Stimulated activated naive CD4-positive, alpha-beta T cell (primary cell): ENCODE measurements at regions not wholly inside any gene's neighbourhood (a gene's known extent, or its start where the extent isn't known, plus 50 kb on each side); places are given as distances from the start of the nearest gene placed in this dataset.
A peak's percentile ranks its signal among the peaks of the same experiment; 100 is the strongest.
"Not testable (repeated sequence)": the region's sequence is repeated elsewhere in the genome, so short reads cannot be mapped to it uniquely, and the experiment has no call there.

Experiments
- DNase-seq, 6 experiments: peaks; one replicate each; lab custom pipeline; 2025; lab: John Stamatoyannopoulos, UW

DNA sequence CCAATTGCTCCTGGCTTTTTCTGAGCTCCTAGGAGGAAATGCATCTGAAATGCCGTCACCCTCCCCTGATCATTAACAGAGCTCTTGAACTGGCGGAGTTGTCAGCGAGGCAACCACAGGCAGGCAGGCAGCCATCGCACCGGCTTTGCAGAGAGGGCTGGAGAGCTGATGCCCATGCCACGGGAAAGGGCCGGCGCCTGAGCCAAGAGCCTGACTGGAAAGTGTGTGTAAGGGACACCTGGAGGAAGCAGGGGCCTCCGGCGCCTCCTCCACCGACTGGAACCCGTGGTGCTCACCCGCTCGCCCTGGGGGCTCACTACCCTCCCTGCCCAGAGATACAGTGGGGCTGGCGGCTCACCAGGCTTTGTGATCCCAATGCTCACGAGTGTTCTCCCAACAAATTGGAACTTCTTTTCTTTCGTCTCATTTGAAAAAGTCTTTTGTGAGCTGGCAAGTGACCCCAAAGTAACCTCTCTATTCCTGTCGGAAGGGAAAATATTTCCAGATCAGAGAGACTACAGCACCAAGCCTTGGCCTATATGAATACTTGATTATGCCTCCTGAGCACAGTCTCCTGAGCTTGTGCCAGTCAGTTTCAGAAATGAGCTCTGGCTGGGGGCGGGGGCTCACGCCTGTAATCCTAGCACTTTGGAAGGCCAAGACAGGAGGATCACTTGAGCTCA lies 97.7 kb upstream of the SLC25A33 start:
- DNase-seq: no peak

DNA sequence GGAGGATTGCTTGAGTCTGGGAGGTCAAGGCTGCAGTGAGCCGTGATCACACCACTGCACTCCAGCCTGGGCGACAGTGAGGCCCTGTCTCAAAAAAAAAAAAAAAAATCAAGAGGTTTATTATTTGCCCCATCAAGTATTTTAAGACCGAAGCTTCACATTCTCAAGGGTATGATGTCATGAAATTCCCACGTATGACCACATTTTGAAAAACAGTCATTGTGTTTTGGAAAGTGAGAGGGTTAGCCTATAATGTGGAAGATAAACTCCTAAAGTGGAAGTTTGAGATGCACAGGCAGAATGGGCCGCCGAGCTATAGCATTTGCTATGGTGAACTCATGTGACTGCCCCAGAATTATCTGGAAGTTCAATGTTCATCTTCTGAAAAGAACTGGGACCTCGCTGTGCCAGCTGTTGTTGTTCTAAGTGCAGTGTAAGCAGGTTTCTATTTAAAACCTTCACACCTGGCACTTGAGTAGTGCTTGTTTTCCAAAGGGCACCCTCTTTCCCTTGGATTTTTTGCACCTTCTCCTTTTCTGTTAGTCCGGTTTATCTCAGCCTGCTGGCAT lies 96.9 kb upstream of the SLC25A33 start:
- DNase-seq: no peak

DNA sequence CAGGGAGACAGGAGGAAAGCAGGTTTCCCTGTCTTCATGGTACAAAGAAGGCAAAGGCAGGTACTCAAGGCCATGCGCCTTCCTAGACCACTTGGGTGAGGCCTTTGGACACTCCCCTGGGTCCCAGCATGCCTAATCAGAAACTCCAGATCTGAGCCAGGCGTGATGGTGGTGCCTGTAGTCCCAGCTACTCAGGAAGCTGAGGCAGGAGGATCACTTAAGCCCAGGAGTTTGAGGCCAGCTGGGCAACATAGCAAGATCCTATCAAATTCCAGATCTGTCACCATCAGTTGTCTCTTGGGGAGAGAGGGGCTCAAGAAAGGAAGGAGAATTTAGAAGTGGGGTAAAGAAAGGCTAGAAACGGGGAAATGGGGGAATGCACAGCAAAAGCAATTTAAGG lies 96.3 kb upstream of the SLC25A33 start:
- no peak for DNase-seq

DNA sequence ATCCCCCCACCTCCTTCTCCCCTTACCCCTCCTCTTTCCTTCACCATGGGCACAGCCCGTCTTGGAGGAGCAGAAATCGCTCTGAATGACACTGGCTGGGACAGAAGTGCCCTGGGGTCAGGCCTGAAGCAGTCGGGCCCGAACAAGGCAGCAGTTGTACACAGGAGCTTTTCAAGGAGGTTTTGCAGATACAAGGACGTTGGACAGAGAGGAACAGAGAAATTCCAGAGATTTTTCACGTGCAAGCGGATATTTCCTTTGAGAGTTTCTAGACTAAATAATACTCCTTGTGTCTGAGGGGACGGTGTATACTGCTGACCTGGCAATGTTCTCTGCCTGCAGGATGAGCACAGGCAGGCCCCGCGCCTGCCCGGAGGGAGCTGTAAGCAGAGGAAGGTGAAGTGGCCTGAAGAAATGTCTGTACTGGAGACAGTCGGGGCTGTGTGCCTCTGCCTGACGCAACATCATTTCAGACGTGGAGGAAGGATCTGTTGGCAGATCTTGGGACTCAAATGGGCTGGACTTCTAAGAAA lies 95.3 kb upstream of the SLC25A33 start:
- DNase-seq: no peak

DNA sequence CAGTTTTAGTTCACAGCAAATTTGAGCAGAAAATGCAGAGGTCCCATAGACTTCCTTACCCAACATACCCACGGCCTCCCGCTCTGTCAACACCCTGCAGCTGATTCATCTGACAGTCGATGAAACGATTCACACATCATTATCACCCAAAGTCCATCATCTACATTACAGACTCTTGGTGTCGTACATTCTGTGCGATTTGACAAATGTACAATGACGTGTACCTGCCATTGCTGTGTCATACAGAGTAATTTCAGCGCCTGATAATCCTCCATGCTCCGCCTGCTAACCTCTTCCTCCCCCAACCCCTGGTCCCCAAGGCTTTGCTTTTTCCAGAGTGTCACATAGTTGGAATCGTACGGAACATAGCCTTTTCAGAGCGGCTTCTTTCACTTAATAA lies 94.7 kb upstream of the SLC25A33 start:
- no peak for DNase-seq

DNA sequence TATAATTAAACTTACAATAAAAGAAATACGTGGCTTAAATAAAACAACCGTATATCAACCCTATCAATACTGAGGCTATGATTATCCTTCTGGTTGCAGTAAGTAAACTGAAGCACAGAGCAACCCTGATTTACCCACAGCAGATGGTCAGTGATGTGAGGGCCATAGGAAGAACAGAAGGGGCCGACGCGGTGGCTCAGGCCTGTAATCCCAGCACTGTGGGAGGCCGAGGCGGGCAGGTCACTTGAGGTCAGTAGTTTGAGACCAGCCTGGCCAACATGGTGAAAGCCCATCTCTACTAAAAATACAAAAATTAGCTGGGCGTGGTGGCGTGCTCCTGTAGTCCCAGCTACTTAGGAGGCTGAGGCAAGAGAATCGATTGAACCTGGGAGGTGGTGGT lies 94.2 kb upstream of the SLC25A33 start:
- not testable (repeated sequence) for DNase-seq

DNA sequence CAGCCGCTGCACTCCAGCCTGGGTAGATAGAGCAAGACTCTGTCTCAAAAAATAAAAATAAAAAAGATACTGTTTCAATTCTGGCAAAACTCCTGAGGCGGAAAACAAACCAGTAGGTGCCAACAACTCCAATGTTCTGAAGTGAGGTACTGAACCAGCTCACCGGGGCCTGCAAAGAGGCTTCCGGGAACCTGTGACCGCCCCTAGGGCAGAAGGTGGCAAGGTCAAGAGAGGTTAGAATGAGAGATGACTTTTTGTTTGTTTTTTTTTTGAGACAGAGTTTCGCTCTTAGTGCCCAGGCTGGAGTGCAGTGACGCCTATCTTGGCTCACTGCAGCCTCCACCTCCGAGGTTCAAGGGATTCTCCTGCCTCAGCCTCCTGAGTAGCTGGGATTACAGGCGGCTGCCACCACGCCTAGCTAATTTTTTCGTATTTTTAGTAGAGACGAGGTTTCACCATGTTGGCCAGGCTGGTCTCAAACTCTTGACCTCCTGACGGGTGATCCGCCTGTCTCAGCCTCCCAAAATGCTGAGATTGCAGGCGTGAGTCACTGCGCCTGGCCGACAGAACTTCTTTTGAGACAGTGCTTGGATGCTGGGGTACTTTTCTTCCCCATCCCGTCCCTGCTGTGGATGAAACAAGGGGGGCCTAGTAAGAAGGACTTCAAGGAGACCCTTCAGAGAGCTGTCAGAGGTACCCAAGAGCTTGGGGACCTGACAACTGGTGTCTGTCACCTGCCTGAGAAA lies 91.9 kb upstream of the SLC25A33 start:
- no peak for DNase-seq

DNA sequence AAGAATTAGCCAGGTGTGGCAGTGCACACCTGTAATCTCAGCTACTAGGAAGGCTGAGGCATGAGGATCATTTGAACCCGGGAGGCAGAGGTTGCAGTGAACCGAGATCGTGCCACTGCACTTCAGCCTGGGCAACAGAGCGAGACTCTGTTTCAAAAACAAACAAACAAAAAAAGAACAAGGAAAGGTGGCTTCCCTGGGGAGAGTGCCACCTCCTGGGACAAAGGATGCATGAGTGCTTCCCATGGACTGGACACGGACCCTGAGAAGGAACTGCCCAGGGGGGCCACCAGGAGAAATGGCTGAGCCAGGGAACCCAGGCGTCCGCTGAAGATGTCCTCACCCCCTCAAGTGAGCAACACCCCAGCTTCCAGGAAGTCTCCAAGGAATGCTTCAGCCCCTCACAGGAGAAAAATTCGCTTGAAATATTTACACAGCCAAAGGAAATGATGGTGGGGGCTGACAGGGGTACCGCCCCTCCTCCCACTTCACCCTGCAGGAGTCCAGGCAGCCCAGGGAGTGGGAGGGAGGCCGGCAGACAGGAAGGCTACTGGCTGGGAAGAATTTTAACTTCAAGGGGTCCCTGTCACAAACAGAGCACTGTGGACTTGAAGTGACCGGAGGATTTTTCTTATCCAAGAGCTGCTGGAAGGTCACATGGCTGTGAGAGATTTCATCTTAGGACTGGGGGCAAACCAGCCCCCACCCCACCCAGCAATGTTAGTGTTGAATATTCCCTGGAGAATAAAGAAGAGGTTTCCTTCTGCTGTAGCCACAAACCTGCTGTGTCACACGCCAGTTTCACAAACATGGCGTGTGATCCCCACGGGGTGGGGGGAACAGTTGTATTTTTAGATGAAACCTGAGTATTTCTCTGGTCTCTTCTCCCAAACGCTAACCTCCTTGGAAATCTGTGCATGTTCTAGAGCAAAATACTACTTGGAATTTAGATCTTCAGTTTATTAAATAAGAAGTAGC lies 90.8 kb upstream of the SLC25A33 start:
- DNase-seq: no peak

DNA sequence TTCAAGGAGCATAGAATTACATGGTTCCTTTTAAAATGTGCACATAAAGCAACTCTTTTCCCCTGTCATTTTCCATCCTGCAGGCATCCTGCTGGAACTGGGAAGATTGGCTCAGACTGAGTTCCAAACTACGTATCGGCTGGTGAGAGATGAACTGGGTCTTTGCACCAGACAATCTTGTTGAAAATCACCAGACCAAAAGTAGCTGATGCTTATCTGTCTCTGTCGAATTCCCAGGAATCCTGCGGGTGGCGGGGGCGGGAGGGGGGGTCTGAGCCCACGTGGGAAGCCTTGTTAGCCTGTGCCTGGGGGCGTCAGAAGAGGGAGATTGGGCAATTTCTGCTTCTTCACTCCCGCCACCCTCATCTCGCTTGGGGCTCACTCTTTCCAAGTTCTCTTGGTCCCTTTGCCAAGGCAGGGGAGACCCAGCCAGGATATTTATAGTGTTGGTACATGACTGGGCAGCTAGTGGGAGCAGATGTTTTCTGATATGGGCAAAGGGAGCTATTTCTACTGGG lies 90.1 kb upstream of the SLC25A33 start:
- DNase-seq: no peak

DNA sequence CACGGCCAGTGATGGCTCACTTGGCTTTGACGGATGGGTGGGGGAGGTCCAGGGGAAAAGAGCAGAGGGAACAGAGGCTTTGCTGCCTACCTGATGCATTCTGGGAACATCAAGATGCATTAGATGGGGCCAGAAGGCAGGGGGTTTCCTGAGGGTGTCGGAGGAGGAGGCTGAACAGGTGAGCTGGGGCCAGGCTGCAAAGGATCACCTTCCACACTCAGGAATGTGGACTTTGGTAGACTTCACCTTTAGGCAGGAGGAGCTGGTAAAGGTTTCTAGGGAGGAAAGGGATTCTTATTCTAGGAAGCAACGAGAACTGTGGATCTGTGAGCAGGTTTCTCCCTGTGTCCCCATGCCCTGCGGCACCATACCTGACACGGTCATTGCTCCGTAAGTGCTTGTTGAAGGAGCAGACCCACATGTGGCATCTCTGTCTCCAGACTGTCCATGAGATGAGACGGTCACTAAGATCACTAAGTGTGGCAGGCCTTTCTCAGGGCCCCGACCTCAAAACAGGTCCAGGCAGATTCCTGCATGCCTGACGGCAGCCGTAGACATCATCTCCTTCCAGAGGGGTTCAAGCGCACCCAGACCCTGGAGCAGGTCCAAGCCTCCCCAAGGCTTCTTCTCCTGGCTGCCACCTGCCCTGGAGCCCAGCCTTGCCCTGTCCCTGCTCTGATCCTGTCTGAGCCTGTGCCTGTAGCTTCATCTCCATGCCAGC lies 89.1 kb upstream of the SLC25A33 start:
- DNase-seq: no peak

DNA sequence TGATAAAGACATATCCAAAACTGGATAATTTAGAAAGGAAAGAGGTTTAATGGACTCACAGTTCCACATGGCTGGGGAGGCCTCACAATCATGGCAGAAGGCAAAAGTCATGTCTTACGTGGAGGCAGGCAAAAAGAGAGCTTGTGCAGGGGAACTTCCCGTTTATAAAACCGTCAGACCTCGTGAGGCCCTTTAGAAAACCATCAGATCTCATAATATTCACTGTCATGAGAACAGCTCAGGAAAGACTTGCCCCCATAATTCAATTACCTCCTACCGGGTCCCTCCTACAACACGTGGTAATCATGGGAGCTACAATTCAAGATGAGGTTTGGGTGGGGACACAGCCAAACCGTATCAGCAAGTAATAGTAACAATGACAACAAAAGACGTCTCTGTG lies 88.2 kb upstream of the SLC25A33 start:
- DNase-seq: no peak

DNA sequence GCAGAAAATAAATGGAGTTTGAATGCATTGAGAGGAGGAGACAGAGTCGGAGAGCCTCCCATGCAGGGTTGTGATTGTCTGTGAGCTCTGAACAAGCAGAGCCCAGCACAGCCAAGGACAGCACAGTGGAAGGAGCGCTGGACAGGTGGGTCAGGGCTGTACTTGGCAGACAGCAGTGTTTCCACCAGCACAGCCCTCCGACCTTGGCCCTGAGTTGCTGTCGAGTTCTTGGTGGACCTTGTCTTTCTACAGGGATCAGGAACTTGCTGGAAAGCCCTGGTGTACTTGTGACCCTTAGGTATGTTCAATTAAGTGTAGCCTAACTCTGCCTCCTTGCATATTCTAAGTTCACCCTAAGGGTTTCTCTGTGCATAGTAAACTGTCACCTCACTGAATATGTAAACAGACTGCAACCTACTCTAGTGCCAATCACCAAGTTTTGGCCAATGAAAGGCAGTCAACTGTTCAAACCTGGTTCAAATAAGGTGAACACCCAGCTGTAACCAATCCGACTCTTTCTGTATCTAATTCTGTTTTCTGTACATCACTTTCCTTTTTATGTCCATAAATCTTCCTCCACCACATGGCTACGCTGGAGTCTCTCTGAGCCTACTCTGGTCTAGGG lies 86.6 kb upstream of the SLC25A33 start:
- DNase-seq: no peak

DNA sequence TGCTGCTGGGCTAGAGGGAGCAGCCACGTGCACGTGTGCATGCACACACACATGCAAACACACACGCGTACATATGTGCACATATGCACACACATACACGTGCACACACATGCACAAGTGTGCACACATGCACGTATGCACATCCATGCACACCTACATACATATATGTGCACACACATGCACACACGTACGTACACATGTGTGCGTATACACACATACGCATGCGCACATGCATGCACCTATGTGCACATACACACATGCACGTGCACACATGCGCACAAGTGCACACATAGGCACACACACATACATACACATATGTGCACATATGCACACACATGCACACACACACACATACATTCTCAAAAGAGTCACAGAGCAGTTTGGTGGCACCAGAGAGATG lies 85.9 kb upstream of the SLC25A33 start:
- DNase-seq: no peak

DNA sequence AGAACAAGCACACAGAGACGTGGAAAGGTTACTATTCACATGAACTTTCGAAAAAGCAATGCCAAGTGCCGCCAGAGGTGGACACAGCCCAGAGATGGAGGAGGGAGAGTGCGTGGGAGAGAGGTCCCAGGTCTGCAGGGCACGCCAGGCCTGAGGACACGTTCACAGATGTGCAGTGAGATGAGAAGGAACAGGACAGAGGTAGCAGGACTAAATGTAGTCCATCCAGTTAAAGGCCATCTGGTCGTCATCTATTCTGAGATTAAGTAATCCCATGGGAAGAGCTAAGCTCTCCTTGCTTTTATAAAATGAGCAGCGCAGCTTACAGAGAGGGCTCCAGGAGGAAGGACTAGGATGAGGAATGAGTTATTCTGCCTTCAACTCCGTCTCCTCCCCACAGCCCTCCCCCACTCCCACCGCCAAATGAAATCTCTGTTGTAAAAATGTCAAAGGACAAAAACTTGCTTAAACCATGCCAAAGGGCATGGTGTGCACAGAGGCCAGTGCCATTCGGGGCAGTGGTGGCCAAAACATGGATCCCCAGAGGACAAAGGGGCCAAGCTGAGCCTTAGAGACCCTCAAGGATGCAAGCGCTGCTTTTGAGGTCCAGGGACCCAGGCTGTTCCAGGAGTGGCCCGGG lies 85.4 kb upstream of the SLC25A33 start:
- DNase-seq: no peak

DNA sequence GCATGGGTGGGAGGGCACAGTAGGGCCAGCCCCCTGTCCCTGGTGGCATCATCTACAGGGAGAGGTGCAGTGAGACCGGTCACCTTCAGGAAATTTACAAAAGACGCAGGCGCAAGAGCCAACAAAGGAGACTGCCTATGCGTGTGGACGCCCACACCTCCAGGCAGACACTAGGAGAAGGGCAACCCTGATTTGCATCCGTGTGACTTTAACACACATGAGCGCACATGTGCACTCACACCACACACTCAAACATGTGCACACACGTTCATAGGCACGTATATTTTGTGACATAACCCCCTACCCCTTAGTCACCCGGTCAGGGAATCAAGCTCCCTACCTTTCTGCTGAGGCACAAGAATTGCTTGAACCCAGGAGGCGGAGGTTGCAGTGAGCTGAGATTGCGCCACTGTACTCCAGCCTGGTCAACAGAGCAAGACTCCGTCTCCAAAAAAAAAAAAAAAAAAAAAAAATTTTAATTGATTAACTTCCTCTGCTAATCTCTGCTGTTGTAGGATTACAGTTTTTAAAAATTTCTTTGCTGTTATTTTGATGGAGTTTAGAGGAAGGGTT lies 84.7 kb upstream of the SLC25A33 start:
- DNase-seq: no peak

DNA sequence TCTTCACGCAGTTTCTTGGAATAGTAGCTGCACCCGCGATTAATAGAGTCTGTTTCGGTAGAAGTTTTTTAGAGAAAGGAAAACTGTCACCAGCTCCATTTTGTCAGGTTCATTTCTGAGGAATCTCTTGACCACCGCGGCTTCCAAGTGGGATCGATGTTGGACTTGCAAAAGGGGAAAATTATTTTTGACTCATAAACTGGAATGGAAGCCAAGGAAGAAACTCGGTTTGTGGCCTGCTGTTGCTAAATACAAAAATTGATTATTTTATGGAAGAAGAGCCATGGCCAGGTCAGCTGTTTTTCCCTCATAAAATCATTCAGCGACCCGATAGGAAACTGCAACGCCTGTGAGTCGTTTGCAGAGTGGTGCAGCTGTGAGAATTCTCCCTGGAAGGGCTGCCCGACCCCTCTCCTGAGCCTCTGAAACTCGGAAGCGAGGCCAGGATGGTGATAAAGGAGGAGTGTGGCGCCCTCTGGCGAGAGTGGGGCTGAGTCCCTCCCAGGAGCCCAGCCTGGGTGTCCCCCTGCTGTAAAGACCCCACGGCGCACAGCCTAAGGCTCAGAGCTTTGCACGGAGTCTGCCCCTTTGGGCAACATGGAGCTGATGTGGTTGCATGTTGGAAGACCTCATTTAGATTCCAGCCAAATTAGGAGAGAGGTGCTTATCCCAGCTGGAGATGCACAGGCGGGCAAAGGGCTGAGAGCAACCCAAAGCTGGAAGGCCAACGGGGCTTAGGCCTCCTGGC lies 83.6 kb upstream of the SLC25A33 start:
- peak; percentile 7 to 69 (median 58) for DNase-seq

DNA sequence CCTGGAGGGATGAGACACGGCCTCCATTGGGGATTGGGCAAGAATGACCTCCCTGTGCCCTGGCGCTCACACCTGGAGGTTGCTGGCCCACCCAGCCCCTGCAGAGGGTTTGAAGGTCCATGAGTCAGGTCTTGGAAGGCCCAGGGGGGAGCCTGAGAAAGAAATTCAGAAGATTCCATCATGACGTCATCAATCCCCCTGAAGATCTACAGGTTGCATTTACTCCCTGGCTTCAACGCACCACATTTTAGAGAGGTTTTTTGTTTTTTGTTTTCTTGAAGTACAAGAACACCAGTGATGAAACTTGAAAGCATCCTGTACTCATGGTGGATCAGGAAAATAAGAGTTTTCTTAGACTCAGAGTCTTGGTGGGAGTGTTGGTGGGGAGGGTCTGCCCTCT lies 82.4 kb upstream of the SLC25A33 start:
- no peak for DNase-seq

DNA sequence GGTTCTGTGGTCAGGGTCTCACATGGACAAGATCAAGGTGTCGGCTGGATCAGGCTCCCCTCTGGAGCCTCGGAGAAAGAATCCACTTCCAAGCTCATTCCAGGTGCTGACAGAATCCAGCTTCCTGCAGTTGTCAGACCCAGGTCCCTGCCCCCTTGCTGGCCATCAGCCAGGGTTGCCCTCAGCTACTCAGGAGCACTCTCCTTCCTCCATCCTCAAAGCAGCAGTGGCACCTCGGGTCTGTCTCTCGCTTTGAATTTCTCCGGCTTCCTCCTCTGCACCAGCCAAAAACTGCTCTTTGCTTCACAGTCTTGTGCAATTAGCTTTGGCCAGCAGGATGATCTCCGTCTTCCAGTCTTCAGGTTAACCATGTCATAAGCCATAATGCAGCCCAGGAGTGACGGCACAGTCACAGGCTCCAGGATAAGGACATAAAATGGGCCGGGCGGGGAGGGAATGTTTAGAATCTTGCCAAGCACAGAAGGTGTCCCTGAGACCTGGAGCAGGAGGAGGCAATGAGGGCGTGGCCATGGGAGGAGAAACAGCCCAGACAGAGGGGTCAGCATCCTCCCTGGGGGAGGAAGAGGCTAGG lies 79.4 kb upstream of the SLC25A33 start:
- no peak for DNase-seq

DNA sequence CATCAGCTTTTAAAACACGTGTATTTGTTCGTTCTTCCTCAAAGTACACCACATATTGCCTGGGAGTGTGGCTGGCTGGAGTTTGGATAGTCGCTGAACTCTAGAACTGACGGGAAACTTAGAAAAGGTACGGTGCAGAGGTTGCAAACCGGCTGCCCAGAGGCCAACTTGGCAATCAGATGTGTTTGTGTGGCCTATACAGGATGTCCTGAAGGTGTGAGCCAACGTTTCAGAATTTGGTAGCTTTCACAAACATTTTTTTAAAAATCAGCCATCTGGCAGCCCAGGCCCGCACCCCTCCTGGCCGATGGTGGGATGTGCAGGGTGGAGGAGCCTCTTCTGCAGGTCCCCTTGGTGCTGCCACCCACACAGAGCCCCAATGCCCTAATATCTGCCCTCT lies 73.6 kb upstream of the SLC25A33 start:
- DNase-seq: no peak
